ENCODE measurements at regions not wholly inside any gene's neighbourhood (a gene's known extent, or its start where the extent isn't known, plus 50 kb on each side); places are given as distances from the start of the nearest gene placed in this dataset.

- no peak for DNase-seq
These were observed 57.1 kb downstream of the FAM181B start for GRCh38 chr11:82676483-82677094.

GRCh38 chr11:82675838-82676237 lies 57.8 kb downstream of the FAM181B start:
- no peak for DNase-seq

GRCh38 chr11:82673631-82674030 lies 60.0 kb downstream of the FAM181B start:
- DNase-seq, result no peak

- no peak for DNase-seq
These were observed 62.2 kb downstream of the FAM181B start for GRCh38 chr11:82671451-82671850.

- DNase-seq, result no peak
These were observed 70.1 kb downstream of the FAM181B start for GRCh38 chr11:82663535-82663934.

- DNase-seq, result no peak
These were observed 79.9 kb downstream of the FAM181B start for GRCh38 chr11:82653752-82654151.

- DNase-seq, result no peak
These were observed 94.4 kb downstream of the FAM181B start for GRCh38 chr11:82639251-82639650.

- no peak for DNase-seq
These were observed 97.0 kb downstream of the FAM181B start for GRCh38 chr11:82636615-82637014.

- no peak for DNase-seq
These were observed 99.6 kb downstream of the FAM181B start for GRCh38 chr11:82634091-82634490.

GRCh38 chr11:82631722-82632630 lies 101.7 kb downstream of the FAM181B start:
- DNase-seq, result no peak

- no peak for DNase-seq
These were observed 123.0 kb downstream of the FAM181B start for GRCh38 chr11:82610671-82611070.

GRCh38 chr11:82606738-82607137 lies 126.9 kb downstream of the FAM181B start:
- no peak for DNase-seq

- no peak for DNase-seq
These were observed 132.0 kb downstream of the FAM181B start for GRCh38 chr11:82601711-82602110.

GRCh38 chr11:82599836-82600235 lies 133.8 kb downstream of the FAM181B start:
- no peak for DNase-seq

- DNase-seq, result no peak
These were observed 147.1 kb downstream of the FAM181B start for GRCh38 chr11:82586581-82586980.

GRCh38 chr11:82577246-82577645 lies 156.4 kb downstream of the FAM181B start:
- DNase-seq, result no peak

- DNase-seq, result no peak
These were observed 172.8 kb downstream of the FAM181B start for GRCh38 chr11:82560836-82561235.

GRCh38 chr11:82559609-82560008 lies 174.1 kb downstream of the FAM181B start:
- DNase-seq, result no peak

GRCh38 chr11:82557274-82557673 lies 176.4 kb downstream of the FAM181B start:
- DNase-seq, result no peak

- no peak for DNase-seq
These were observed 177.5 kb downstream of the FAM181B start for GRCh38 chr11:82556210-82556609.

- no peak for DNase-seq
These were observed 186.8 kb downstream of the FAM181B start for GRCh38 chr11:82546661-82547557.

GRCh38 chr11:82539669-82540068 lies 194.0 kb downstream of the FAM181B start:
- DNase-seq, result no peak

- DNase-seq, result no peak
These were observed 197.0 kb downstream of the FAM181B start for GRCh38 chr11:82536706-82537105.
